VCaP (cell line): ENCODE measurements at regions not wholly inside any gene's neighbourhood (a gene's known extent, or its start where the extent isn't known, plus 50 kb on each side); places are given as distances from the start of the nearest gene placed in this dataset.

ENCODE experiments used
- H3K27ac ChIP-seq: fragments of 450-650 bp; 2 replicates; pipeline ENCODE4 v1.5.1; 2017
- CTCF ChIP-seq: fragments of 450-650 bp; conservative IDR thresholded peaks from 2 replicates; pipeline ENCODE4 v1.5.1; 2017; ENCODE audit warnings: mild to moderate bottlenecking, moderate library complexity

GRCh38 chr2:53576166-53576565 lies 191.4 kb upstream of the CHAC2 start:
- TF ChIP-seq CTCF, result no peak

DNA sequence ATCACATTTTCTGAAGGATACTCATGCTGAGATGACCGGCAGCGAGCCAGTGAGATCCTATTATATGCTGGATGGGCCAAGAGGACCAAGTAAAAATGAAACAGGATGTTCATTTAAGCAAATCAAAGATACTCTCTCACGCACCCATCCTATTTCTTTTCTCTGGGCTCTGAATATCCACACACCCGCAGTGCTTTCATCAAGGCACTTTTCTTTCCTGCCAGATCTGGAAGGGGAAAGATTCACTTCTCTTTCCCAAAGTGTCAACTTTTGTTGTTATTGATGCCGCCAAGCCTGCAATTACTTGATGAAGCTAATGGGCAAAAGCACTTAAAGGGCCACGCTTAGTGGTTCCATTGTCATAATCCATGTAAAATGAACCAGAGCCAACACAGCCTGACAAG lies 191.9 kb upstream of the CHAC2 start:
- H3K27ac ChIP-seq, result no peak overlapping the region
- no peak for TF ChIP-seq CTCF

More at GRCh38 chr2:53576166-53576565, 191.4 kb upstream of the CHAC2 start:
- no peak overlapping the region for H3K27ac ChIP-seq

DNA sequence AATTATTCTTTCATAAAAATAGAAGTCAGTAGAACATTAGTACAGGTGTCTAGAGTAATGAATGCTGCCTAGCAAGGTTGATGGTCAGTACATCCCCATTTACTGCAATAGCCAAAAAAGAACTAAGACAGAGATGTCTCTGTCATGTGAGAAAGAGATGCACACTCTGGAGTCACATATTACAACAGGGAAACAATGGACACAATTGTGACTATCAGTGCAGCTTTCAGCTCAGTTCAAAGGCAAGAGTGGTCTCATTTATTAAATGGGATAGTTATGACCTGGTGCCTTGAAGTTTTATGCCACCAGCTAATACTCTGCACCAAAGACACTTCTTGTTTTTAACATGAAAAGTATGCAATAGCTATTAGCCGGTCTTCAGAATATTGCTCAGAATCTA lies 194.9 kb upstream of the CHAC2 start:
- TF ChIP-seq CTCF, result no peak
- H3K27ac ChIP-seq, result no peak overlapping the region

GRCh38 chr2:53569957-53570727 lies 197.5 kb upstream of the CHAC2 start:
- TF ChIP-seq CTCF, result no peak
- H3K27ac ChIP-seq, result no peak overlapping the region

DNA sequence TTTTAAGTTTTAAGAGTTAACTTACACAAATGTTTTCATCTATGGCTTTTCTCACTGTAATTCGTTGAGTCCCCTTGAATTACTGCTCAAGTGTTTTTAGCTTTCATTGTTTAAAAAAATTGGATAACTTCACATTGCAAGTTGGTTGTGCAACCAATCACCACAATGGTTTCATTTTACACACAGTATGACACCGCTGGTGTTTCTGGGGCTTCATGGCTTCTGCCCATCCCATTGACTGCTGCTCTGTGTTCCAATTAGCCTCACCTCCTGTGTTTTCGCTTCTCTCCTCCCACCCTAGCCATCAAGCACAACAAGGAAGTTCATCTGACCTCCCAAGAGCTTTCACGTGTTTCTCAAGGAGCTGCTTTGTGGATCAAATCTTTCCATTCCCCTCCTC lies 199.1 kb upstream of the CHAC2 start:
- no peak overlapping the region for H3K27ac ChIP-seq
- no peak for TF ChIP-seq CTCF

DNA sequence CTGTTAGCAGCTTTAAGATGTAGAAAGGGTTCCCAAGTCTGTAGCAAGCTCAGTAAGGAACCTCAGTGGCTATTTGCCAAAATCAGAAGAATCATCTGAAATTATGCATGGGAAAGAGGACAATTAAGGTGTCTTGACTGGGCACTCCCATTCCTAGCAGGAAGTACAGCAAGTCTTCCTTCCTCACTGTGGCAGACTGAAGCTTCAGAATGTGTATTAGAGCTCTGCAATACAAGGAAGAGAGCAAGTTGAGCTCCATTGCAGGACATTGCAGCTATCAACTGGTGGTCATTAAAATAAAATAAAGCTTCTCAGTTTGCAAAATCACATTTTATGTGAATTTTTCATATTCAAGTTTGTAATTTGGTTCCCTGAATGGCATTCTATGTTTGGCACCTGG lies 200.5 kb upstream of the CHAC2 start:
- no peak overlapping the region for H3K27ac ChIP-seq
- TF ChIP-seq CTCF, result no peak

DNA sequence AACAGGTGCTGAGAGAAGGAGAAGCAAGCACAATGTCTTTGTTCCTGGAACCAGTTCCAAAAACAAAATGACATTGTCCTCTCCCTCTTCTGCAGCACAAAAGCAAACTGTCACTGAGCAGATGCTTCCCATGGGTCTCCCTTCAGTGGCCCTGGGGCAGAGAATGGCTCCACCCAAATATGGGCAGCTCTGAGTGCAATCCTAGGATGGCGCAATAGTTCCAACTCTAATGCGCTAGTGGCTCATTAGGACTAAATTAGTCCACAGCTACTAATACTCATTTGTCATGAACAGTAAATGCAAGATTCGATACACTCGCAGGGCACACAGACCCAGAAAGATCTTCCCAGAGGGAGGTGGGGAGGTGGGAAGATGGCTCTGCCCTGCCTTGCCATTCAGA lies 205.2 kb upstream of the CHAC2 start:
- no peak overlapping the region for H3K27ac ChIP-seq
- no peak for TF ChIP-seq CTCF
